Keratinocyte (primary cell): ENCODE measurements at regions not wholly inside any gene's neighbourhood (a gene's known extent, or its start where the extent isn't known, plus 50 kb on each side); places are given as distances from the start of the nearest gene placed in this dataset.

Experiments
- CTCF ChIP-seq, 3 experiments: IDR thresholded peaks in 1 of 3; conservative IDR thresholded peaks in 1 of 3; optimal IDR thresholded peaks in 1 of 3; 2 replicates in 2 of 3; 3 replicates in 1 of 3; pipeline versions ENCODE3 to v1.5.1; 2011; ENCODE audit warnings: low read length in 3 of 3, mild to moderate bottlenecking in 3 of 3, moderate library complexity in 2 of 3, control low read depth in 1 of 3, inconsistent platforms in 1 of 3; ENCODE audit not compliant: insufficient read depth in 2 of 3; ENCODE audit errors: extremely low read depth in 1 of 3
- EZH2 ChIP-seq: IDR thresholded peaks from one replicate; pipeline ENCODE4 v1.6.1; 2012; ENCODE audit warnings: inconsistent platforms, mild to moderate bottlenecking, low read length, moderate library complexity

DNA sequence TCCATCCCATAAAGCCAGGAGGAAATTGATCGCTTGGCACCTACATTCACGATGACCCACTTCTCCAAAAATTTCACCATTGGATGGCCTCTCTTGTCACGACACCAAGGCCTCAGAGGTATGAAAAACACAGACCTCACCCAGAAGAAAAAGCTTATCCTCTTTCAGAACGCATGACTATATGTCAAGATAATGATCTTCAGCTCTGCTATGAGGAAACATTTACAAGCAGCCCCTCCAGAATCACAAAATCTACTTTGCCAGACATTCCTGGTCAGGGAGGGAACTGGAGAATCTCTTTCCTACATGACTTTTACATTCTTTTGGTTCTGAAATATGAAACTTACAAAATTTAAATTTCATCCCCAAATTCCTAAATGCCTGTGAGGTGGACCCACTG is 122.7 kb downstream of the WNT5A start:
- TF ChIP-seq CTCF (optimal IDR thresholded peaks at IDR 0.05 in 1 of 3, IDR thresholded peaks at IDR 0.05 in 1 of 3, conservative IDR thresholded peaks at IDR 0.05 in 1 of 3; ENCODE audit: extremely low read depth in 1 of 3, insufficient read depth in 2 of 3, low read length in 3 of 3) (no peak), EZH2 (no peak)
